Activated naive CD8-positive, alpha-beta T cell treated with anti-CD3 and anti-CD28 coated beads, Interleukin-2, amount 50 U/mL, for 24 hours (primary cell): ENCODE measurements at regions not wholly inside any gene's neighbourhood (a gene's known extent, or its start where the extent isn't known, plus 50 kb on each side); places are given as distances from the start of the nearest gene placed in this dataset.

Experiments
- ATAC-seq: fragments of 150-1000 bp; cut with Tn5 transposase; one replicate; pipeline ENCODE4 v1.10.0; 2021
- DNase-seq: peaks from one replicate; pipeline ENCODE4 v3.0.0; 2021
- H3K27ac Mint-ChIP-seq: one replicate; pipeline ENCODE4 v1.8.0; 2021; ENCODE audit warnings: mild to moderate bottlenecking, mixed read lengths
- H3K27me3 Mint-ChIP-seq: one replicate; pipeline ENCODE4 v1.8.0; 2021; ENCODE audit warnings: mixed read lengths
- H3K36me3 Mint-ChIP-seq: one replicate; pipeline ENCODE4 v1.8.0; 2021; ENCODE audit warnings: low read depth, mixed read lengths
- H3K4me1 Mint-ChIP-seq: one replicate; pipeline ENCODE4 v1.8.0; 2021; ENCODE audit warnings: mixed read lengths
- H3K4me3 Mint-ChIP-seq: one replicate; pipeline ENCODE4 v1.8.0; 2021; ENCODE audit warnings: mild to moderate bottlenecking, moderate library complexity, mixed read lengths
- H3K9me3 Mint-ChIP-seq: one replicate; pipeline ENCODE4 v1.8.0; 2021; ENCODE audit warnings: mixed read lengths

- no peaks in the 10 kb centered on the region for H3K4me1 Mint-ChIP-seq
- no peaks in the 10 kb centered on the region for H3K9me3 Mint-ChIP-seq
- no peak overlapping the region for H3K27ac Mint-ChIP-seq
- no peaks in the 10 kb centered on the region for H3K27me3 Mint-ChIP-seq
- no peak for ATAC-seq
- H3K4me3 Mint-ChIP-seq: no peak overlapping the region
- DNase-seq: no peak
- no peaks in the 10 kb centered on the region for H3K36me3 Mint-ChIP-seq
These were observed 683.3 kb upstream of the KLHL29 start for GRCh38 chr2:22701561-22702160.

- H3K27me3 Mint-ChIP-seq: no peaks in the 10 kb centered on the region
- no peaks in the 10 kb centered on the region for H3K4me1 Mint-ChIP-seq
- no peak overlapping the region for H3K4me3 Mint-ChIP-seq
- H3K36me3 Mint-ChIP-seq: no peaks in the 10 kb centered on the region
- DNase-seq: no peak
- H3K27ac Mint-ChIP-seq: no peak overlapping the region
- peak; percentile 15 for ATAC-seq
- H3K9me3 Mint-ChIP-seq: no peaks in the 10 kb centered on the region
These were observed 681.6 kb upstream of the KLHL29 start for GRCh38 chr2:22703286-22703920.

GRCh38 chr2:22719396-22719795 lies 665.6 kb upstream of the KLHL29 start:
- no peak overlapping the region for H3K4me3 Mint-ChIP-seq
- H3K27me3 Mint-ChIP-seq: no peaks in the 10 kb centered on the region
- H3K27ac Mint-ChIP-seq: no peak overlapping the region
- H3K4me1 Mint-ChIP-seq: no peaks in the 10 kb centered on the region
- ATAC-seq (no peak), DNase-seq (no peak)
- H3K9me3 Mint-ChIP-seq: peaks cover 17% of the 10 kb centered on the region
- no peaks in the 10 kb centered on the region for H3K36me3 Mint-ChIP-seq

GRCh38 chr2:22729466-22729865 lies 655.5 kb upstream of the KLHL29 start:
- DNase-seq (no peak), ATAC-seq (no peak)
- no peaks in the 10 kb centered on the region for H3K36me3 Mint-ChIP-seq
- H3K9me3 Mint-ChIP-seq: peaks cover 21% of the 10 kb centered on the region
- no peaks in the 10 kb centered on the region for H3K4me1 Mint-ChIP-seq
- no peak overlapping the region for H3K27ac Mint-ChIP-seq
- H3K4me3 Mint-ChIP-seq: no peak overlapping the region
- H3K27me3 Mint-ChIP-seq: no peaks in the 10 kb centered on the region

- Mint-ChIP-seq H3K4me3 (no peak overlapping the region), H3K4me1 (no peaks in the 10 kb centered on the region), H3K27me3 (no peaks in the 10 kb centered on the region), H3K27ac (no peak overlapping the region), H3K9me3 (peaks cover 14% of the 10 kb centered on the region), H3K36me3 (no peaks in the 10 kb centered on the region)
- DNase-seq (no peak), ATAC-seq (no peak)
These were observed 650.5 kb upstream of the KLHL29 start for GRCh38 chr2:22734373-22735045.

GRCh38 chr2:22737144-22737543 lies 647.8 kb upstream of the KLHL29 start:
- no peak overlapping the region for H3K27ac Mint-ChIP-seq
- H3K27me3 Mint-ChIP-seq: no peaks in the 10 kb centered on the region
- H3K36me3 Mint-ChIP-seq: no peaks in the 10 kb centered on the region
- H3K4me3 Mint-ChIP-seq: no peak overlapping the region
- DNase-seq: no peak
- H3K9me3 Mint-ChIP-seq: peaks cover 4% of the 10 kb centered on the region
- no peak for ATAC-seq
- H3K4me1 Mint-ChIP-seq: no peaks in the 10 kb centered on the region

- H3K4me3 Mint-ChIP-seq: no peak overlapping the region
- peaks cover 17% of the 10 kb centered on the region for H3K9me3 Mint-ChIP-seq
- H3K27ac Mint-ChIP-seq: no peak overlapping the region
These were observed 643.8 kb upstream of the KLHL29 start for GRCh38 chr2:22741216-22741615.

GRCh38 chr2:22748909-22749308 lies 636.1 kb upstream of the KLHL29 start:
- no peaks in the 10 kb centered on the region for H3K36me3 Mint-ChIP-seq
- ATAC-seq: no peak
- no peak overlapping the region for H3K4me3 Mint-ChIP-seq
- peaks cover 13% of the 10 kb centered on the region for H3K9me3 Mint-ChIP-seq
- no peak for DNase-seq
- H3K27me3 Mint-ChIP-seq: no peaks in the 10 kb centered on the region
- H3K27ac Mint-ChIP-seq: no peak overlapping the region
- H3K4me1 Mint-ChIP-seq: no peaks in the 10 kb centered on the region

More at GRCh38 chr2:22741216-22741615, 643.8 kb upstream of the KLHL29 start:
- H3K4me1 Mint-ChIP-seq: no peaks in the 10 kb centered on the region
- H3K27me3 Mint-ChIP-seq: no peaks in the 10 kb centered on the region
- no peaks in the 10 kb centered on the region for H3K36me3 Mint-ChIP-seq
- ATAC-seq (no peak), DNase-seq (no peak)

GRCh38 chr2:22753476-22753875 lies 631.5 kb upstream of the KLHL29 start:
- peaks cover 8% of the 10 kb centered on the region for H3K9me3 Mint-ChIP-seq
- no peaks in the 10 kb centered on the region for H3K27me3 Mint-ChIP-seq
- no peak for DNase-seq
- no peak overlapping the region for H3K4me3 Mint-ChIP-seq
- H3K4me1 Mint-ChIP-seq: no peaks in the 10 kb centered on the region
- H3K27ac Mint-ChIP-seq: no peak overlapping the region
- ATAC-seq: no peak
- no peaks in the 10 kb centered on the region for H3K36me3 Mint-ChIP-seq

GRCh38 chr2:22756276-22757043 lies 628.5 kb upstream of the KLHL29 start:
- Mint-ChIP-seq H3K4me3 (no peak overlapping the region), H3K36me3 (no peaks in the 10 kb centered on the region), H3K27ac (no peak overlapping the region), H3K9me3 (peaks cover 12% of the 10 kb centered on the region), H3K27me3 (no peaks in the 10 kb centered on the region), H3K4me1 (no peaks in the 10 kb centered on the region)
- DNase-seq (no peak), ATAC-seq (no peak)

- no peaks in the 10 kb centered on the region for H3K4me1 Mint-ChIP-seq
- ATAC-seq (no peak), DNase-seq (no peak)
- no peaks in the 10 kb centered on the region for H3K36me3 Mint-ChIP-seq
- peaks cover 4% of the 10 kb centered on the region for H3K9me3 Mint-ChIP-seq
- no peaks in the 10 kb centered on the region for H3K27me3 Mint-ChIP-seq
- H3K4me3 Mint-ChIP-seq: no peak overlapping the region
- no peak overlapping the region for H3K27ac Mint-ChIP-seq
These were observed 615.5 kb upstream of the KLHL29 start for GRCh38 chr2:22769497-22769896.

GRCh38 chr2:22784566-22784965 lies 600.4 kb upstream of the KLHL29 start:
- Mint-ChIP-seq H3K36me3 (no peaks in the 10 kb centered on the region), H3K9me3 (no peaks in the 10 kb centered on the region), H3K4me3 (no peak overlapping the region), H3K27me3 (no peaks in the 10 kb centered on the region), H3K4me1 (no peaks in the 10 kb centered on the region), H3K27ac (no peak overlapping the region)
- ATAC-seq (no peak), DNase-seq (no peak)

GRCh38 chr2:22786817-22787216 lies 598.2 kb upstream of the KLHL29 start:
- Mint-ChIP-seq H3K9me3 (peaks cover 4% of the 10 kb centered on the region), H3K36me3 (no peaks in the 10 kb centered on the region), H3K4me1 (no peaks in the 10 kb centered on the region), H3K27ac (no peak overlapping the region), H3K27me3 (no peaks in the 10 kb centered on the region), H3K4me3 (no peak overlapping the region)
- ATAC-seq (no peak), DNase-seq (no peak)

- Mint-ChIP-seq H3K9me3 (peaks cover 4% of the 10 kb centered on the region), H3K4me3 (no peak overlapping the region), H3K4me1 (no peaks in the 10 kb centered on the region), H3K36me3 (no peaks in the 10 kb centered on the region), H3K27me3 (no peaks in the 10 kb centered on the region), H3K27ac (no peak overlapping the region)
- no peak for ATAC-seq
- no peak for DNase-seq
These were observed 597.2 kb upstream of the KLHL29 start for GRCh38 chr2:22787745-22788144.
